NCI-H510A treated with DMSO at 0.1 percent for 48 hours (cell line): ENCODE measurements at regions not wholly inside any gene's neighbourhood (a gene's known extent, or its start where the extent isn't known, plus 50 kb on each side); places are given as distances from the start of the nearest gene placed in this dataset.

Source experiments
- DNase-seq: peaks from one replicate; lab custom pipeline; 2025; lab: John Stamatoyannopoulos, UW

- DNase-seq = no peak
These were observed 50.4 kb upstream of the AFF3 start for GRCh38 chr2:100192825-100193224.

GRCh38 chr2:100192300-100192699 lies 49.9 kb upstream of the AFF3 start:
- no peak for DNase-seq
